GM19025 (cell line): ENCODE measurements at regions not wholly inside any gene's neighbourhood (a gene's known extent, or its start where the extent isn't known, plus 50 kb on each side); places are given as distances from the start of the nearest gene placed in this dataset.

Source experiments
- ATAC-seq: cut with Tn5 transposase; IDR thresholded peaks from one replicate; pipeline ENCODE4 v1.9.1; 2021; ENCODE audit warnings: mild to moderate bottlenecking, low read depth, moderate library complexity; ENCODE audit not compliant: unreplicated experiment

DNA sequence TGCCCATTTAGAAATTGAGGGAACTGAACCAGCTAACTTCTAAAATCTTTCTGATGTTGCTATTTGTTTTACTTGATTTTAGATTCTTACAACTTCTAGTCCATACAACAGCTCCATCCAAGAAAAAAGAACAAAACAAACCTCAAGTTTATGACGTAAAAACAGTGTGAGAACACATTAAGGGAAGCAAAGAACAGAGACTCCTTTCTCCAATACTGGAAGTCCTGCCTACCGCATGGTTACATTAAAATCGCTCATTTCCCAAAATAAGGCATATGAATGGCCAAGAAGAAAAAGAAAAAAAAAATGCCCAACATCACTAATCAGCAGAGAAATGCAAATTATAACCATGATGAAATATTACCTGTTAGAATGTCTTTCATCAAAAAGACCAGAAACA, 110.0 kb downstream of the TRIB2 start:
- ATAC-seq, result no peak

DNA sequence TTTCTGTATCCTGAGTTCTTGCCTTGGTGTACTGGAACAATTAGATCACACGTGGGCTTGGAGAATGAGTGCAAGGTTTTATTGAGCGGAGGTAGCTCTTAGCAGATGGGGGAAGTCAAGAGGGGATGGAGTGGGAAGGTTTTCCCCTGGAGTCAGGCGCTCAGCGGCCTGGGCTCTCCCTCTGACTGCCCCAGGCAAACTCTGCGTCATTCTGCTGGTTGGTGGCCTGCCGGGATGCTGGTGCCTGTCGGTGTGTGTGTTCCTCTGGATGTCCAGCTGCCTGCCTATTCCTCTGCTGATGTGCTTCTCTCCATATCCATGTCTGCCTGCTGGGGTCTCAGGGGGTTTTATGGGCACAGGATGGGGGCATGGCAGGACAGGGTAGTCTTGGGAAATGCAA, 111.0 kb downstream of the TRIB2 start:
- no peak for ATAC-seq

- no peak for ATAC-seq
Observed at GRCh38 chr2:12828980-12829379, 112.2 kb downstream of the TRIB2 start.

GRCh38 chr2:12831016-12831415, 114.3 kb downstream of the TRIB2 start:
- no peak for ATAC-seq

- no peak for ATAC-seq
Observed at GRCh38 chr2:12834239-12834638, 117.5 kb downstream of the TRIB2 start.

DNA sequence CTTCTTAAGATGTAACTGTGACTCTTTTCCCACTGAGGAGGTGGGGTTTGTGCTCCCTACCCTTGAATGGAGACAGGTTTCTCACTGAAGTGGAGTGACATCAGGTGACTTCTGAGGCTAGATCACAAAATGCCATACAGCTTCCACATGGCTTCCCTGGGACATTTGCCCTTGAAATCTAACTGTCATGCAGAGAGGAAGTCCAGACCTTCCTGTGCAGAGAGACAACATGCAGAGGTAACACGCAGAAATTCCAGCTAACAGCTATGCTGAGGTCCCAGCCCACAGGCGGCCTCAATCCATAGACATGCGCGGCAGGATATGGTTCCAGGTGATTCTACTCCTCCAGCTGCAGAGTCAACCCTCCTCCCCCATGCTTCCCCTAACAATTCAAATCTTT, 119.0 kb downstream of the TRIB2 start:
- ATAC-seq, result no peak

GRCh38 chr2:12839339-12839738, 122.6 kb downstream of the TRIB2 start:
- ATAC-seq, result no peak

DNA sequence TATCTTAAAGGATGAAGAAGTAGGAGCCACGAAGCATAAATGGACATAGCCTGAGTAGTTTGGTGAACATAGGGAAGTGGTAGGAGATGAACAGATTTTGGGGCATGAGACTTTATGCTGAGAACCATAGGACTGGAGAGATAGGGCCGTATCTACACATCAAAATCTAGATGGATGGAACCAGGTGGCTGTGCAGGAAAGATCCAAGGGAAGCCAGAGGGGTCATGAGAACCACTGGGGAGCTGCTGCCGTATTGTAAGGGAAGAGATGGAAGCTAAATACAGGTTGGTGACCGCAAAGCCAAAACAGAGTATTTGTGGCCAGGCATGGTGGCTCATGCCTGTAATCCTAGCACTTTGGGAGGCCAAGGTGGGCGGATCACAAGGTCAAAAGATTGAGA, 124.3 kb downstream of the TRIB2 start:
- no peak for ATAC-seq

GRCh38 chr2:12842917-12843316, 126.2 kb downstream of the TRIB2 start:
- no peak for ATAC-seq

- ATAC-seq, result no peak
Observed at GRCh38 chr2:12844511-12844910, 127.8 kb downstream of the TRIB2 start.

DNA sequence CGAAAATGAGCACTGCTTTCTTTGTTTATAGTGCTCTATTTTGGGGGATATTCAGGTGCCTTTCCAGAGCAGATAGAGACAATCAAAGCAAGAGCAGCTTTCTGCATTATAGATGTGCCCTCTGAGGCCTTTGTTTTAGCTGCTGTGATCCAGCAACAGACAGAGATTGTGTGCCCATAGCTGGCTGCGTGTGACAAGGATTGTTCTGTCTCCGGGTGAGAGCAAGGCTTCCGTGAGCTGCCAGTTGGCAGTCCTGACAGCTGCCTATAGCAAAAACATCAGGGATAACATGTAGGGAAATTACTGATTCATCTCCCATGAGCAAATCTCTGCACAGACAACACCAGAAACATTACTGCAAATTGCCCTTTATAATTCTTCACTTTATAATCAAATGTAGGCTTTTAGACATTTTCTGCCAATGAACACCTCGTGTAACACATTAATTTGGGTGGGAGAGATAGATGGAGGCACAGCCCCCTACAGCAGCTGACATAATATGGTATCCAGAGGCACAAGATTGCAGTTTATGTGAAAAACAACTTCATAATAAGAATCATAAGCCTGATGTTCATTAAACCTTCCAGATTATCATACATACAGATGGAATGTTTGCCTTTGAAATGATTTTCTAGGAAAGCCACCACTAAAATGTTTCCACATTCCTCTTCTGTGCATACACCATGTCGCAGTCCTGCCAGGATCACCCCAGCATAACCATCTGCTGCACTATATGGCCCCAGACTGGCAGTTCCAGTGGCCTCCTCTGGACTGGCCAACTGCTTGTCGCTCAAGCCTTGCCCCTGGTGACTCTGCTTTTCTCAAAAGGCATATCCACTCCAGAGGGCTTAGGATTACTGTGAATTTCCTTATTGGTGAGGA, 131.2 kb downstream of the TRIB2 start:
- no peak for ATAC-seq

DNA sequence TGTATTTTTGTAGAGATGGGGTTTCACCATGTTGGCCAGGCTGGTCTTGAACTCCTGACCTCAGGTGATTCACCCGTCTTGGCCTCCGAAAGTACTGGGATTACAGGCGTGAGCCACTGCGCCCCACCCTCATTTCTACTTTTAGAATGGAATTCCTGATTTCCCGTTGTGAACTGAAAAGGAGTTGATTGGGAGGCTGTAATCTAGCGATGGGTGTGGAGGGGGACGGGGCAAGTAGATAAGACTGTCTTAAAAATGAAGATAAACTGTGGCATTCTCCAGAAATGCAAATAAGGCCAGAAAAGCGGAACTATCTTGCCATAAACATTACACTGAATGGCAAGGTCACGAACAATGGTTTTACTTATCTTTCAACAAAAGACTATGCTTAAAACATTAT, 135.4 kb downstream of the TRIB2 start:
- ATAC-seq, result no peak

- ATAC-seq, result no peak
Observed at GRCh38 chr2:12854001-12854530, 137.3 kb downstream of the TRIB2 start.

DNA sequence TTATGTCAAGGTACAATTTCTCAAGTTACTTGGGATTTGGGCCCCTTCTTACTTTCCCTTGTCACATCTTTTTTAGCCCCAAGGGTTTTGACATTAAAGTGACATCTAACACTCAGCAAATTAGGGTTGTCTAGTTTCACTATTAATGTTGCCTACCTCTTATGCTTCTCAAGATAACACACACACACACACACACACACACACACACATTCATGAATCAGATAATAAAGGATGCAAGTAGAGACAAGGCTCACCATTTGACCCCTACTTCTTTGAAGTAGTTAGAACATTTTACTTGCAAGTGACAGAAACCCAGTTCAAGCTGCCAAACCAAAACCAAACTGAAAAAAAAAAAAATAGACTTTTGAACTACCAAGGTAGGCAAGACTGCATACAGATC, 138.8 kb downstream of the TRIB2 start:
- ATAC-seq, result no peak

GRCh38 chr2:12856934-12857601, 140.3 kb downstream of the TRIB2 start:
- no peak for ATAC-seq

GRCh38 chr2:12857891-12858290, 141.2 kb downstream of the TRIB2 start:
- ATAC-seq, result no peak

DNA sequence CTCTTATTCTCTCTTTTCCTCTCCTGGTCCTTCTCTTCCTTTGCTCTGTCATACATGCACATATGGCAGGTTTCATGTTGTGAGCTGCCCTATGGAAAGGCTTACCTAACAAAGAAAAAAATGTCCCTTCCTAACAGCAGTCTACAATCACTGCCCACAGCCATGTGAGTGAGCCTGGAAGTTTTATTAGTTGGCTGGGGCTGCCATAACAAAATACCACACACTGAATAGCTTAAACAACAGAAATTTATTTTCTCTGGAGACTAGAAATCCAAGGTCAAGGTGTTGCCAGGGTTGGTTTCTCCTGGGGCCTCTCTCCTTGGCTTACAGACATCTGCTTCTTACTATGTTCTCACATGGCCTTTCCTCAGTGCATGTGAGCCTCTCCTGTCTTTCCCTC, 142.1 kb downstream of the TRIB2 start:
- ATAC-seq, result no peak

DNA sequence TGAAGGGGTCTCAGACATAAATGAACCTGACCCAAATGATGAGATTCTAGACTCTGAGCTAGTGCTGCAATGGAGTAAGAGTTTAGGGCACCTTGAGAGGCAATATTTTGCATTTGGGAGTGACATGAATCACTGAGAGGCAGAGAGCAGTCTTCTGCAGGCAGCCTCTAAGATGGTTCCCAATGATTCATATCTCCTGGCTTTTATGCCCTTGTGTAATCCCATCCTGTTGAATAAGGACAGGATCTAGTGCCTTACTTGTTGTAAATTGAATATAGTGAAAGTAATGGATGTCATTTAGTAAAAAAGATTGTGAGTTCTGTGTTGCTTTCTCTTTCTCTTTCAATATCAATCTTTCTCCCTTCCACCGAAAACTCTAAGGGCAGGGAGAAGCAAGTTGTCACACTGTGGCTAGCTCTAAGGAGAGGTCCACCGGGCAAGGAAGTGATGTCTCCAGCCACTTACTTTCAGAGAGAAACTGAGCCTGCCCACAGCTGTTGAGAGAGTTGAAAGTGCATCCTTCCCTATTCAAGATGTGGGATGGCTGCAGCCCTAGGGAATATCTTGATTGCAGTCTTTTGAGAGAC, 144.7 kb downstream of the TRIB2 start:
- ATAC-seq, result no peak

DNA sequence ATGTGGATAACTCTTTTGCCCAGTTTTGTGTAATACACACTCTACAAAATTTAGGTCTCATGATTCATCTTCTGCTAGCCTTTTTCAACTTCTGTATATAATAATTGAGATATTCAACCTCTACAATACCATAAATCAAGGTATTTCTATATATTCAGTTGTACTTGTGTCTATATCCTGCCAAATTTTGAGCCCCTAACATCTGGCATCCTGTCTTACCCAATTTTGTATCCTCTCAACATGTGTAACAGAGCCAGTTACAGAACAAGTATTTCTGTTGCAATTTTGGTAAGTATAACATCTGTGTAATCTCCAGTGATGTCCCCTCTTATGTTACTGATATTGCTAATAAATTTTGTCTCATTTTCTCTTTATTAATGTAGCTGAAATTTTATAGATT, 145.8 kb downstream of the TRIB2 start:
- ATAC-seq, result no peak

DNA sequence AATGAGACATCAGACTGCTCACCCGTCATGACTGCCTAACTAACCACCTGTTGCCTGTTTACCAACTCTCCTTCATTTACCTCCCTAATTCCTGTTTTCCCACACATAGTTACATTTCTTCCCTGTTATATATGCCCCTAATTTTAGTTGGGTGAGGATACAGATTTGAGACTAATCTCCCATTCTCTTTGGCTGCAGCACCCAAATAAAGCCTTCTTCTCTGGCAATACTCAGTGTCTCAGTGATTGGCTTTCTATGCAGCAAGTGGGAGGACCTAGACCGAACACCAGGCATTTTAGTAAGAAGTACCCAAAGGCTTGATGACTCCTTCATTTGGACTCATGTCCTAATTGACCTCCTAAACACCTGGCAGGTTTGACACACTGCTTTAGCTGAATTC, 147.2 kb downstream of the TRIB2 start:
- ATAC-seq, result no peak

DNA sequence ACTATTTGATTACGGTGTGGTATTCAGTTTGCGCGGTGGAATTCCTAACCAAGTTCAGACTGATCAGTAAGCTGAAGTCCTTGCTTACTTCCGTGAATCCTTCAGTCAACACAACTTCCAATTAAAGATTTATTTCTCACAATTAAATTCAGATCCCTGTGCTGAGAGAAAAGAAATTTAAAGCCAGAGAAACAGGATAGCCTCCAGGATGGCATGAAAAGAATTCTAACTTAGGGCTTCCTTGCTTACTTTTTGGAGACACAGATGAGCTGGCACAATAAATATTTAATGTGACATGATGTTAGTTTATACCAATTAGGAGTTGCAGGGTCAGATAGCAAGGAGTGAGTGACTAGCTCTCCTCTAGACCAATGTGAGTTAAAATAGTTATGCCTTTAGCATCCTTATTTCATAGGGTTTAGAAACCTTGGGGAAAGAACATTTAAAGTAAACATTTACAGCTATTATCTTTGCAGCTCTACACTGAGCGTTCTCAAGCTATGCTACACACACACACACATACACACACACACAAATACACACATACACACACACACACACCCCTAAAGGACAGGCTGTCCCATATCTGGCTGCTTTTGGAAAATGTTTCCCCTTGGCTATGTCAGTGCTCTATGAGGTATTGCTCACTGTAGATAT, 151.0 kb downstream of the TRIB2 start:
- no peak for ATAC-seq
